ENCODE measurements at regions not wholly inside any gene's neighbourhood (a gene's known extent, or its start where the extent isn't known, plus 50 kb on each side); places are given as distances from the start of the nearest gene placed in this dataset.

GRCh38 chr4:29326004-29326403 is 1394.2 kb upstream of the PCDH7 start:
- no peak for TF ChIP-seq CTCF (conservative IDR thresholded peaks at IDR 0.05)
- TF ChIP-seq EZH2 (IDR thresholded peaks at IDR 0.05; ENCODE audit: low read depth), result no peak
